HG02970 (cell line): ENCODE measurements at regions not wholly inside any gene's neighbourhood (a gene's known extent, or its start where the extent isn't known, plus 50 kb on each side); places are given as distances from the start of the nearest gene placed in this dataset.
"Not testable (repeated sequence)": the region's sequence is repeated elsewhere in the genome, so short reads cannot be mapped to it uniquely, and the experiment has no call there.

ENCODE experiments used
- ATAC-seq: cut with Tn5 transposase; IDR thresholded peaks from one replicate; pipeline ENCODE4 v1.9.1; 2021; ENCODE audit warnings: mild to moderate bottlenecking, moderate library complexity, moderate number of reproducible peaks; ENCODE audit not compliant: unreplicated experiment, low FRiP score

GRCh38 chr6:68575765-68576439 is 59.2 kb upstream of the ADGRB3 start:
- ATAC-seq = no peak

DNA sequence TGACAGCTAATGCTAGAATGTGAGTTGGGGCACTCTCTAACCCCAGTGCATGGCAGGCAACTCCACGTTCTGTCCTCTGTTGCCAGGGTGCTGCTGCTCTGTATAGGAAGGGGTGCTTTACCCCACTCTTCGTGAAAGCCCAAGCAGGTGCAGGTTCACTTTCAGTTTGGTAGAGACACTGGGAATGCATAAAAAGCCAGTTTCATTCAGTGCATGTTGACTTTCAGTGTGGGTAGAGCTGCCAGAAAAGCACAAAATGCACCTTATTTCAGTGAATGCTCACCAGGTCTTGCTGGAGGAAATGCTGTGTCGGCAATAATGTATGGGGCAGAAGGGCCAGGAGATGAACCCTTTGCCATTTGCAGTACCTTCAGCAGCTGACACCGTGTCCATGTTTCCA is 62.1 kb upstream of the ADGRB3 start:
- peak; percentile 22 for ATAC-seq

GRCh38 chr6:68572525-68572924 is 62.6 kb upstream of the ADGRB3 start:
- peak; percentile 62 for ATAC-seq

DNA sequence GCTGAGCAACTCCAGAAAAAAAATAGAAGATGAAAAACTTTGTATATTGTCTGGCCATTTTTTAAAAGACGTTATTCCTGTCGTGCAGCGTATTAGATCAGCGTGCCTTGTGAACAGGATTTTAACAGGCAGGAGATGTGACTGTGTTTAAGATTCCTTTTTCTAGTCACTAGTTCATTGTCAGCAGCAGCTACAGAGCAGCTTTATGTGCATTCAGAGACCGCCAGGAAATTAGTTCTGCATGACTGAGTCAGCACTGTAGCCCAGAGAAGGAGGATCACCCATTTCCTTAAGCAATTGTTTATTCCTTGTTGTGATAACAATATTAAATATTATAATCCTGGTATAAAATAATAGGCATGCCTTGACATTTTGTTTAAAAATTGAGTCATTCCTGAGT is 75.4 kb upstream of the ADGRB3 start:
- ATAC-seq = no peak

- no peak for ATAC-seq
Measured at GRCh38 chr6:68559070-68559469, 76.0 kb upstream of the ADGRB3 start.

- ATAC-seq = no peak
Measured at GRCh38 chr6:68546620-68547019, 88.5 kb upstream of the ADGRB3 start.

GRCh38 chr6:68544450-68544849 is 90.6 kb upstream of the ADGRB3 start:
- ATAC-seq = no peak

- no peak for ATAC-seq
Measured at GRCh38 chr6:68533339-68533795, 101.7 kb upstream of the ADGRB3 start.

DNA sequence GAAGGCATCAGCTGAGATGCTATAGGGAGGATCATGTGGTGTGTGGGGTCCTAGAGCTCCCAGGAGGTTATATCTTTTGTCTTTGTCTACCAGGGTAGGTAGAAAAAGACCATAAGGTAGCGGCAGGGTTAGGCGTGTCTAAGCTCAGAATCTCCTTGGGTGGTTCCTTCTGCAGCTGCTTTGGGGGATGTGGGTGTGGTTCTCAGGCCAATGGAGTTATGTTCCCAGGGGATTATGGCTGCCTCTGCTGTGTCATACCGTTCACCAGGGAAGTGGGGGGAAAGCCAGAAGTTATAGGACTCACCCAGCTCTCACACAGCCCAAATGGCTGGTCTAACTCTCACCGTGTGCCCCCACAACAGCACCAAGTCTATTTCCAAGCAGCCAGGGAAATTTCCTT is 107.4 kb upstream of the ADGRB3 start:
- no peak for ATAC-seq

- ATAC-seq = no peak
Measured at GRCh38 chr6:68506911-68507310, 128.2 kb upstream of the ADGRB3 start.

GRCh38 chr6:68502946-68503345 is 132.1 kb upstream of the ADGRB3 start:
- no peak for ATAC-seq

DNA sequence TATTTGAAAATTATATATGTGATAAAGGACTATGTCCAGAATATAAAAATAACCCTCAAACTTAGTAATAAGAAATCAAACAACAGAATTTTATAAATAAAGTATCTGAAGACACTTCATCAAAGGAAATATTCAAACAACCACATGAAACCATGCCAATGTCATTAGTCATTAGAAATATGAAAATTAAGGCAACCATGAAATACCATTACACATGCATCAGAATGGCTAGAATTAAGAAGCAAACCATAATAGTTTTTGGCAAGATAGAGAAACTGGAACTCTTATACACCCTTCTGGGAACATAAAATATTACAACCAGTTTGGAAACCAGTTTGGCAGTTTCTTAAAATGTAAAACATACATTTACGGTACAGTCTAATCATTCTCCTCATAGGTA is 137.2 kb upstream of the ADGRB3 start:
- no peak for ATAC-seq

DNA sequence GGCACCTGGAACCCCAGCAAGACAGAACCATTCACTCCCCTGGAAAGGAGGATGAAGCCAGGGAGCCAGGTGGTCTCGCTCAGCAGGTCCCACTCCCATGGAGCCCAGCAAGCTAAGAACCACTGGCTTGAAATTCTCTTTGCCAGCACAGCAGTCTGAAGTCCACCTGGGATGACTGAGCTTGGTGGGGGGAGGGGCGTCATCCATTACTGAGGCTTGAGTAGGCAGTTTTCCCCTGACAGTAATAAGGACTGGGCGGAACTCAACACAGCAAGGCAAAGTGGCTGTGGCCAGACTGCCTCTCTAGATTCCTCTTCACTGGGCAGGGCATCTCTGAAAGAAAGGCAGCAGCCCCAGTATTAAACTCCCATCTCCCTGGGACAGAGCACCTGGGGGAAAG is 140.2 kb upstream of the ADGRB3 start:
- ATAC-seq = not testable (repeated sequence)

GRCh38 chr6:68476611-68477010 is 158.5 kb upstream of the ADGRB3 start:
- no peak for ATAC-seq

GRCh38 chr6:68473433-68474210 is 161.5 kb upstream of the ADGRB3 start:
- no peak for ATAC-seq

- ATAC-seq = no peak
Measured at GRCh38 chr6:68468244-68468884, 166.7 kb upstream of the ADGRB3 start.

GRCh38 chr6:68458447-68458846 is 176.6 kb upstream of the ADGRB3 start:
- ATAC-seq = no peak

- no peak for ATAC-seq
Measured at GRCh38 chr6:68447112-68447511, 188.0 kb upstream of the ADGRB3 start.

GRCh38 chr6:68445926-68446325 is 189.2 kb upstream of the ADGRB3 start:
- no peak for ATAC-seq

DNA sequence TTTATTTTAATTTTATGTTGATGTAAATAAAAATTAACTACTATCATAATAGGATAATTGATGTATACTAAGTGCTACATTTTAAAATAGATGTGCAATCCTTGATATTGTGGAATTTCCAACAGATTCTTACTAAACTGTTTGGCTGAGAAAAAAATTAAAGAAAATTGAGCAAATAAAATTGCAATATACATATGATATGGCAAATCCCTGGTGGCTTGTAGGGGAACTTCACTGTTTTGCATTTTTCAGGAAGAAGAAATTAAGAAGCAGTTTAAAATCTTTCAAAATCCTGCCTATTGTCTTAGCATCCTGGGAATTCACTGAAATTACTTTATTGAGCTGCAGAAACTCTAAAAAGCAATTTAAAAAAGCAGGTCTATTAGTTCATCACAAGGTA is 191.4 kb upstream of the ADGRB3 start:
- no peak for ATAC-seq

- no peak for ATAC-seq
Measured at GRCh38 chr6:68427630-68428029, 207.5 kb upstream of the ADGRB3 start.

DNA sequence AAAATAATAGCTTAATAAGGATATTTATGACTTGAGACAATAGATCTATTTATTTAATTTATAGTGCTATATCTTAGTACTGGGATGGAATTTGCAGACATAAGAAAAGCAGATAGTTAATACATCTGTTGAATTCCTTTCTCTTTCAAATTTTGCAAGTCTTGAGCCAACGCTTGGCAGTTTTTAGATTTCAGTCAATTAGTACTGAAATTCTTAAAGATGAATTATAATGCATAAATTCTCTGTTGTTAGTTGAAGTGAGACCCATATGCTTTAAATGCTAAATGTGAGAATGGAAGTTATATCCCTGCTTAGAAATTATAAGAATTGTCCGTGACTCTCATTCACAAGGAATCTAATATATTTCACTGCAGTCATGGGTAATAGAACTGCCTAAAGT is 225.1 kb upstream of the ADGRB3 start:
- ATAC-seq = no peak
